H54 (cell line): ENCODE measurements at regions not wholly inside any gene's neighbourhood (a gene's known extent, or its start where the extent isn't known, plus 50 kb on each side); places are given as distances from the start of the nearest gene placed in this dataset.

Experiments
- DNase-seq: peaks from one replicate; pipeline ENCODE4 v3.0.0; 2011; ENCODE audit warnings: low spot score, mixed read lengths; ENCODE audit not compliant: insufficient read length
- FAIRE-seq: peaks from 3 replicates; lab custom pipeline; 2011; peaks lifted over from hg19 to GRCh38; lab: Jason Lieb, UNC
- POLR2A ChIP-seq: IDR thresholded peaks from 2 replicates; pipeline ENCODE4 v1.6.1; 2011; ENCODE audit warnings: low read depth, mild to moderate bottlenecking, low read length

DNA sequence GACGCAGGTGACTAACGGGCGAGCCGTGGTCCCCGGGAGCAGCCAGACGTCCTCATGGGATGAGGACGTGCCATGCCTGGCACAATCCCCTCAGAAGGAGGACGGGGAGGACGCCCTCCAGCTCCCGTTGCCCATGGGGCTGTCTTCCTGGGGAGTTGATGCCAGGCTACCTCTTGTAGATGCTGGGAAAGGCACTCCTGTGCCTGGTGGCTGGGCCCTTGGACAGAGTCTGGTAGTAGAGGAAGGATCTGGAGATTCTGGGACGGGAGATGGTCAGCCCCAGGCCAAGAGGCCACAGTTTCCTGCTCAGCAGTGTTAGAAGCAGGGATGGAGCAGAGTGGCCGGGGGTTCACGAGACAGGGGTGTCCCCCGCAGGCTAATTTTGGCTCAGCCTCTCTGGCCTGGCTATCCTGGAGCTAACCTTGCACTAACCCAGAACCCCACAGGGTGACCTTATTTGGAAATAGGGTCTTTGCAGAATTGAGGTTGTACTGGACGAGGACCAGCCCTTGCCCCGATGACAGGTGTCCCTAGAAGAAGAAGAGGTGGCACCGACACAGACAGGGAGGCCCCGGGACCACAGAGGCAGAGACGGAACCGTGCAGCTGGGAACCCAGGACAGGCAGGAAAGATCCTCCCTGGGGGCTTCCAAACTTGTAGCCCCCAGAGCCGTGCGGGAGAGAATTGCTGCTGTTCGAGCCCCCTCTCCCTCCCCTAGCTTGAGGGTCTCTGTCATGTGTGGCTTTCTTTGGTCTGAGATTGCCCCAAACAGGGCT lies 50.1 kb upstream of the ADRA2C start:
- no peak for DNase-seq
- no peak for FAIRE-seq
- TF ChIP-seq POLR2A, result no peak

DNA sequence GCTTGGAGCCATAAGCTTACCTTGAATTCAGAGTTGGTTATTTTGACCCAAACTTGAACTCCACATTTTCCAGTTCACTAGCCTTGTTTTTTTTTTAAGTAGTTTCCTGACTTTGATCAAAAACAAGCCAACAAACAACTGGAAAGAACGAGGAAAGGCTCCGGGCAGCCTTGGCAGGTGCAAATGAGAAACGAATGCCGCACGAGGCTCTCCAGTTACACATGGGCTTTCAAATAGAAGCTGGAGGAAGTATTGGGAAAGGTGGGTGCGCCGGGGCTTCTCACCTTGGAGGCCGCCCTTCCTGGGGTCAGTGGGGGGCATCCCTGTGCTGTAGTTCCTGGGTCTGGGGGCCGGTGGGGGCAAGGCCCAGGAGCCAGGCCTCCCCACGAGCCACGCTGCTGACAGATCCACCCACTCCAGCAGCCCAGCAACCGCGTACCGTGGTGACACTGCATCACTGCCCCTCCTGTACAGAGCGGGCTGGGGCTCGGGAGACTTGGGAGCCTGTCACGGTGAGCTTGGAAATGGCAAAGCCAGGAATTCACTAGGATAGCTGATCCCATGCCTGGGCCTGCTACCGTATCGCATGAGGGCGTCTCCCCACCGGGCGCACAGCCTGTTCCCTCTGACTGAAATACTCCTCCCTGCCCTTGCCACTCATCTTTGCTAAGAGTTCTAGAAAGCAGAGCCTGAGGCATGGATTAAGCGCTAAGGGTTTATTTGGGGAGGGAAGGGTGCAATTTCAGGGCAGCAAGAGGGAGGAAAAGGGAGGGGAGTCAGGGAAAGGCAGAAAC lies 50.9 kb upstream of the ADRA2C start:
- no peak for FAIRE-seq
- TF ChIP-seq POLR2A, result no peak

DNA sequence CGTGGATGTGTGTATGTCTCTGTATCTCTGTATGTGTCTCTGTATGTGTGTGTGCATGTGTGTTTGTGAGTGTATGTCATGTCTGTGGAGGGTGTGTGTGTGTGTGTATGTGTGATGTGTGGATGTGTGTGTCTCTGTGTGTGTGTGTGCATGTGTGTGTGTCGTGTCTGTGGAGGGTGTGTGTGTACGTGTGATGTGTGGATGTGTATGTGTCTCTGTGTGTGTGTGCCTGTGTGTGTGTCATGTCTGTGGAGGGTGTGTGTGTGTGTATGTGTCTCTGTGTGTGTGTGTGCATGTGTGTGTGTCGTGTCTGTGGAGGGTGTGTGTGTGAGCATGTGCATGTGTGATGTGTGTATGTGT lies 51.6 kb upstream of the ADRA2C start:
- TF ChIP-seq POLR2A, result no peak
- FAIRE-seq (no peak), DNase-seq (no peak)

More for the DNA sequence above, 50.9 kb upstream of the ADRA2C start:
- DNase-seq, result no peak

DNA sequence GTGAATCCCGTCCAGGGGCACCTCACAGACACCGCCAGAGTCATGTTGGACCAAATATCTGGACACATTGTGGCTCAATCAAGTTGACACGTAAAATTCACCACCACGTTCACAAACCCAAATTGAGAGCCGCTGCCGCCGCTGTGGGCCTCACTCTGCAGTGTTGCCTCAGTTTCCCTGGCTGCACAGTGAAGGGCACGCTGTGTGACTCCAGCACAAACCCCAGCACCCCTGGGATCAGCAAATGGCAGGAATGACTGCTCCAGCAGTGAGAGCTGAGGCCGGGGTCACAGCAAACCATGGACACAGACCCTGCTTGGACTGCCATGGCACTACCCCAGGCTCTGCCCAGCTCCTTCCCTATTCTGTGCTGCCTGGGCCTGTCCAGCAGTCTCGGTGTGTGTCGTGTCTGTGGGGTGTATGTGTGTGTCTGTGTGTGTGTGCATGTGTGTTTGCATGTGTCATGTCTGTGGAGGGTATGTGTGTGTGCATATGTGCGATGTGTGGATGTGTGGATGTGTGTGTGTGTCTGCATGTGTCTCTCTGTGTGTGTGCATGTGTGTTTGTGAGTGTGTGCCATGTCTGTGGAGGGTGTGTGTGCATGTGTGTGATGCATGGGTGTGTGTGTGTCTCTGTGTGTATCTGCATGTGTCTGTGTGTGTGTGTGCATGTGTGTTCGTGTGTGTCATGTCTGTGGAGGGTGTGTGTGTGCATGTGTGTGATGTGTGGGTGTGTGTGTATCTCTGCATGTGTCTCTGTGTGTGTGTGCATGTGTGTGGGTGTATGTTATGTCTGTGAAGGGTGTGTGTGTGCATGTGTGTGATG lies 52.2 kb upstream of the ADRA2C start:
- TF ChIP-seq POLR2A, result no peak
- DNase-seq, result no peak
- FAIRE-seq, result no peak

DNA sequence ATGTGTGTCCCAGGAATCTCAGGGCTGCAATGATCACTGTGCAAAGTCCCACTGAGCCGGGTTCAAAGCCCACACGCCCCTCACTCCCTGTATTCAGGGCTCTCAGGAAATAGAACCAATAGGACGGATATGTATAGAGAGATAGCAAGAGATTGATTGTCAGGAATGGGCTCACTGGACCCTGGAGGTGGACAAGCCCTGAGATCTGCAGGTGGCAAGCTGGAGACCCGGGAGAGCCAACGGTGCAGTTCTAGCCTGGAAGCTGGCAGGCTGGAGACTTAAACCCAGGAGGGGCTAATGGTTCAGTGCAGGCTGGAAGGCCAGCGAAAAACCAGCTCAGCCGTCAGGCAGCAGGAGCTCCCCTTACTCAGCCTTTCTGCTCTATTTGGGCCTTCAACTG lies 52.8 kb upstream of the ADRA2C start:
- TF ChIP-seq POLR2A, result no peak
- DNase-seq (no peak), FAIRE-seq (no peak)

DNA sequence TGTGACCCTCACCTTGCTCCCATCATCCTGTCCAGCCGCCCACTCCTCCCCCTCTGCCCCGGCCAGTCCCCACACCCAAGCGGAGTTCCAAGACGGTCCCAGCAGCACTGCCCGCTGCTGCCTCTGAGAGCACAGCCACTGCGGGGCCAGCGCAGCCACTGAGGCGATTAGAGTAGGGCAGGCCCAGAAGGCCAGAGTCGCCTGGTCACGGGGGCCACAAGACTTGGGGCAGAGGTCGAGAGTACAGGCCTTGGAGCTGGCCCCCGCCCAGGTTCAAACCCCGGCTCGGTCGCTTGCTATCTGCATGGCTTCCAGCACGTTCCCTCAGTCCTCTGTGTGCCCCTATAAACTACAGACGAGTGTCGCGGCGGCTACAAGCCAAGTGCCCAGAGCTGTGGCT lies 53.2 kb upstream of the ADRA2C start:
- TF ChIP-seq POLR2A, result no peak
- DNase-seq (no peak), FAIRE-seq (no peak)

DNA sequence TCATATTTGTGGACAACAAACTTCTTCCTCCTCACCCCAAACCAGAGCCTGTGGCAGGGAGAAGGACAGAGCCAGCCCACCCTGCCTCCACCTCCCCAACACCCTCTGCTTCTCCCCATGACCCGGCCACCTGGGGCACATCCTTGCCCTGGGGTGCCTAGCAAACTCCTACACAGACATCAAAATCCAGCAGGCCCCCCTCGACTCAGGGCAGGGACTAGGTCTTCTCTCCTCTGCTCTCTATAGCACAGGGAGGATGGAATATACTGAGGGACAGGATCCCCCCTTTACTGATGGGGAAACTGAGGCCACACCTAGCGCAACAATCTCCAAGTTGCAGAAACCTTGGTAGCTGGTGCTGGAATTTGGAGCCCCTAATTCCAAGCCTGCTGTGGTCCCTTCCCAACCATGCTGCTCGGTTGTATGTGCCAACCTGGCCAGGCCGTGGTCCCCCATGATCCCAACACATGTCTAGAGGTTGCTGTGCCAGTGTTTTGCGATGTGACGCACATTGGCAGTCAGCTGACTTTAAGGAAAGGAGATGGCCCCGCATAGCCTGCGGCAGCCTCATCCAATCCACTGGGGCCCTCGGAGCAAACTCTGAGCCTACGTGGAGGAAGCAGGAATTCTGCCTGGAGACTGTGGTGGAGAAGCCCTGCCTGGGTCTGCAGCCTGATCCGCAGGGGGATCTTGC lies 53.9 kb upstream of the ADRA2C start:
- DNase-seq, result no peak
- no peak for TF ChIP-seq POLR2A
- no peak for FAIRE-seq

DNA sequence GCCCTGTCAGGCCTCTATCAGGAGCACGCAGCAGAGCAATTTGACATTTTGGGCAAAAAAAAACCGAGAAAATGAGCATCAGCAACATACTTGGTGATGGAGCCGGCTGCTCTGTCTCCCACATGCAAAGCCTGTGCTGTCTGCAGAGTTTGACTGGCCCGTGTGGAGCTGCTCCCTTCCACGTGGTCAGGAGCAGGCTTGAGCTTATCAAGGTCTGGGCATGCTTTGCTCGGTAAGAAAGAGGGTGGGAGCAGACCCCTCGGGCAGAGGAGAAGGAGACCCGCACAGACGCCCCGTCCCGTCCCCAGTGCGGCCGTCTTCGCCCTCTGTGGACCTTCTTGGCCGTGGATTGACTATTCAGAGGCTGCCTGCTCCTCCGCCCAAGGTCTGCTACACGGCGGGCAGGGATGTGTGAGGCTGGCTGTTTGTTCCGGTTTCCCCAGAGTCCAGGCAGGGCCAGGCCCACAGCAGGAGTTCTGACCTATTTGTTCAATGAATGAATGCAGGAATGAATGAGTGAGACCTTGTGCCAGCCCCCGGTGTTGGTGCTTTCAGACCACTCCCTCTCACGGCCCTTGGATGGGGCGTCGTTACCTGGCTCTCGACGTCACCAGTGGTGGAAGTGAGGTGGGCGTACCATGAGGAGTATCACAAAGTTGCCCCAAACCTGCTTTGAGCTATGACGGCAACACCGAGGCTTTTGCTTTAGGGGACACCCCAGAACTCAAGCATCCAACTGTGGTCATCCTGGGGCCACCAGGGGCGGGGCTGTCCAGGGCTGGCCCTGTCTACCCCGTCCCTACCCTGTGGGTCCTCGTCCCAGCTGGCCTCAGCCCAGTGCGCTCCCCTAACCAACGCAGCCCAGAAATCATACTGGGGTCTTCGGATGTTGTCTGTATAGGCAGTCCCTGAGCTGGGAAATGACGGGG lies 54.7 kb upstream of the ADRA2C start:
- DNase-seq (no peak), FAIRE-seq (no peak)
- TF ChIP-seq POLR2A, result no peak

DNA sequence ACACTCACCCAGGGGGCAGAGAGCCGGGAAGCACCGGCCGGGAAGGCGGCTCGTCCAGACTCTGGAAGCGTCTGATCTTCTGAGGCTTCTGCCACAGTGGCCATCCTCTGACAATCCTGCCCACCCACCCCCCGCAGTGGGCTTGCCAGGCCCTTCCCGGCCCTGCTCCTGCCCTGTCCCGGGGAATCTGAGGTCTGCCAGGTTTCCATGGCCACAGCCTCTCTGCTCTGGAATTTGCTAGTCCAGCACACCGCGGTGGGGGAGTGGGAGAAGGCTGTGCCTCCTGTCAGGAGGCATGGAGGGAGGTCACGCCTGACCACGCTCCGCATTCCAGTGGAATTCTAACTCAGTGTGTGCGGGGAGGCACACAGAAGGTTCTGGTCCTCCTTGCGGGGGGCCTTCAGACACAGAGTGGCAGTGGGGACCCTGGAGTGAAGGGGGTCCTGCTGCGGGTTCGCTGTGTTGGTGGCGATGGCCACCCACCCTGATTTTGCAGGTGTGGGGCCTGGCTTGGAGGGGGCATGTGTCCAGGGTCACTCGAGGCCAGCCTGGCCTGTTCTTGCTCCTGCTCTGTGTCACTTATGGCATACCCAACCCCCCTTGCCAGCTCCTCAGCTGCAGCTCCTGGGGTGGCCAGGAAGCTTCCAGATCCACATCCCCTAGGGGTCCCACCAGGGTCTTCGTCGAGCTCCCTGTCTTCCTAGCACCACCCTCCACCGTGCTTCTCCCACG lies 55.6 kb upstream of the ADRA2C start:
- TF ChIP-seq POLR2A, result no peak
- FAIRE-seq (no peak), DNase-seq (no peak)

DNA sequence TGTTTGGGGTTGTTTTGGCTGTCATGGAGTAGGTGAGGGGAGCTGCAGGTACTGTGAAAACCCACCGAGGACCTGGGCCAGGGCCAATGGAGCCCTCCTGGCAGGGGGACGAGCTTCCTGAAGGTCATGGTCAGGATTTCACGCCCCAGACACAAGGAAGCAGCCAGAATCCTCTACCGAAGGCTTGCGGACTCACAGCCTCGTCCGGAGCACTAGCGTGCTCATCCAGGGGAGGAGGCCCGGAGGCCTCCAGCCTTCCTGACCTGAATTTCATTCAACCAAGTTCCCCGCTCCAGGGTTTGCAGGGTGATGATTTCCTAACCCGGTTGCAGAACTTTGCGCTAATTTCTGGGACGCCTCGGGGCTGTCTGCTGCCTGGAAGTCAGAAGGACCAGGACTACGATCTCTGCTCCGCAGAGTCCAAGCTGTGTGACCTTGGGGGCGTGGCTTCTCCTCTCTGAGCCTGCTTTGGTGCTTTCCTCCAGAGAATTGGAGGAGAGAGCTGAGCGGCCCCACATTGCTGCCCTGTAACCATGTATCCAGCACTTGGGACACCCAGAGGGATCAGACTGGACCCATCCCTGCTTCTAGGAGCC lies 56.2 kb upstream of the ADRA2C start:
- TF ChIP-seq POLR2A, result no peak
- no peak for DNase-seq
- no peak for FAIRE-seq

DNA sequence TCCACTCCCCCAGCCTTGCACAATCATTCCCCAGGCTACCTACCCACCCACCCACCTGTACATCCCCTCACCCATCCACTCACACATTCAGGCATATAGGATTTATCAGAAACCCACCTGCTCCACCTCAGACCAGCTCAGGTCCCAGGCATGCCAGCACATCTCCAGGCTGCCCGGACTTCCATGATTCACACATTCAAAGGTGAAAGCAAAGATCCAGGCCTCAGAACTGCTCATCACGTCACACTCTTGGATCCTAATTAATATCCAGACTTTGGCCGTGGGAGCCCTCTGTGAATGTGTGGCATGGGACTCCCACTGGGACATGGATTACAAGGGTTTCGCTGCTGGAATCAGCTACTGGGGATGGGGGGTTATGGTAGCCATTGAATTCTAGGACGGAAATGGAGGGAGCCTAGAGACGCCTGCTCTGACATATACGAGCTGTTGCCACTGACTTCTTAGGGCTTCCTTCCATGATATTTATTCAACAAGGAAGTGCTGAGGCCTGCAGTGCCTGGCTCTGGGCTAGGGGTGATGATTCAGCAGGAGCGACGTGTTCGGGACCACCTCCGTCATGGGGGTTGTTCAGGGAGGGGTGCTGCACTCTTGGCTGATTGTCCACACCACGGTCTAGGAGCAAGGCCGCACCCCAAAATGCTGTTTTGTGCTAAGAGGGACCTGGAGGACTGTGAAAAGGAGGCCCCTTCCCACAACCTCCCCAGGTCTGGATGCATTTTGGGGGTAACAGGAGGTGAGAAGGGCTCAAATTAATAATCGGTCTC lies 56.9 kb upstream of the ADRA2C start:
- no peak for TF ChIP-seq POLR2A
- no peak for DNase-seq
- FAIRE-seq, result no peak
